GM12872 (cell line): ENCODE measurements at regions not wholly inside any gene's neighbourhood (a gene's known extent, or its start where the extent isn't known, plus 50 kb on each side); places are given as distances from the start of the nearest gene placed in this dataset.

Source experiments
- CTCF ChIP-seq: IDR thresholded peaks from 3 replicates; pipeline ENCODE4 v1.5.1; 2011; ENCODE audit warnings: low read depth, mild to moderate bottlenecking, low read length, moderate library complexity; ENCODE audit not compliant: insufficient read depth

GRCh38 chrX:1093586-1094421 lies 118.6 kb downstream of the CRLF2 start:
- TF ChIP-seq CTCF = no peak

- no peak for TF ChIP-seq CTCF
Observed at GRCh38 chrX:1093121-1093520, 119.3 kb downstream of the CRLF2 start.

DNA sequence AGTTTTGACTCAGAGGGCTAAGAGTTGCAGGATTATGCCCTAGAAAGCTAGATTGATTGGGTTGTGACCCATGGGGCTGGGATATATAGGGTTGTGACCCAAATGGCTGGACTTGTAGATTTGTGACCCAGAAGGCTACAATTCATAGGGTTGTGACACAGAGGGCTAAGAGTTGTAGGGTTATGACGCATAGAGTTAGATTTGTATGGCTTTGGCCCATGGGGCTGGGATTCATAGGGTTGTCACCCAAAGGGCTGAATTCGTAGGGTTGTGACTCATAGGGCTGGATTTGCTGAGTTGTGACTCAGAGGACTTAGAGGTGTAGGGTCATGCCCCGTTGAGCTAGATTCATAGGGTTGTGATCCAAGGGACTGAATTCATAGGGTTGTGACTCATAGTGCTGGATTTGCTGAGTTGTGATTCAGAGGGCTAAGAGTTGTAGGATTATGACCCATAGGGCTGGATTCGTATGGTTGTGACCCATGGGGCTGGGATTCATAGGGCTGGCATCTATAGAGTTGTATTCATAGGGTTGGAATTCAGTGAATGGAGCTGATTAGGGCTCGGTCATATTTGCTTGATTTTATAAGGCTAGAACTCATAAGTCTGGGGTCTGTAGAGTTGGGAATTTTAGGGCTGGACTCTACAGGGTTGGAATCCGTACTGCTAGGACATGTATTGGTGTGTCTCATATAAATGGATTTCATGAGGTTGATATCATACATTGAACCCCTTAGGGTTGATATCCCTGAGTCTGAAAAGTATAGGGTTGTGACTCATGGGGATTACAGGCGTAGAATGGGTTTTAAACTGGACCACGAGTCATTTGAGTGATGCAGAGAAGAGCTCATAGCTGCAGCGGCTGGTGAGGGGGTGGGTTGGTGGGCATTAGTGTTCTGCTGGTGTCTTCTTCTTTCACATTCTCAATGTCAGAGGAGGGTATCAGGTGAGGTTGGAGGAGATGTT lies 125.7 kb downstream of the CRLF2 start:
- TF ChIP-seq CTCF = no peak

DNA sequence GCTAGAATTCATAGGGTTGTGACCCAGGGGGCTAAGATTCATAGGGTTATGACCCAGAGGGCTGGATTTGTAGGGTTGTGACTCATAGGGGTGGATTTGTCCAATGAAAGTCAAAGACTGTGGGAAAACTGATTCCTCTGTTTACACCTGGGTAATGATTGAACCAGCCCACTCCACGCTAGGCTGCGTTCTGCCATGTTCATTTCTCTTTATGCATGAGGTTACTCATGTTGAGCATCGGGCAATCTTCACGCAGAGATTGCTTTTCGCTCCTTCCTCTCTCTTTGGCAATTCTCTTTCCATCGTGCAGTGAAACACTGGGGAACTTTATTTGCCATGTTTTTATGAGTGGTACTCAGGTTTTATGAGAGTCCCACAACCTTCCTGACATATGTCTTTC lies 127.8 kb downstream of the CRLF2 start:
- no peak for TF ChIP-seq CTCF

GRCh38 chrX:1076871-1077651 lies 135.4 kb downstream of the CRLF2 start:
- no peak for TF ChIP-seq CTCF

GRCh38 chrX:1075741-1076140 lies 136.7 kb downstream of the CRLF2 start:
- TF ChIP-seq CTCF = no peak
